ENCODE measurements at regions not wholly inside any gene's neighbourhood (a gene's known extent, or its start where the extent isn't known, plus 50 kb on each side); places are given as distances from the start of the nearest gene placed in this dataset.

- TF ChIP-seq CTCF (conservative IDR thresholded peaks at IDR 0.05 in 1 of 2, IDR thresholded peaks at IDR 0.05 in 1 of 2; ENCODE audit: extremely low read depth in 1 of 2, insufficient read depth in 1 of 2, low read depth in 1 of 2, low read length in 2 of 2) (no peak), EZH2 (IDR thresholded peaks at IDR 0.05; ENCODE audit: borderline replicate concordance, low read length) (no peak)
Observed at GRCh38 chr10:58951746-58952145, 224.7 kb upstream of the PHYHIPL start.

Data from mammary epithelial cell (primary cell).